Thyroid gland (tissue), 4 donors: ENCODE measurements at regions not wholly inside any gene's neighbourhood (a gene's known extent, or its start where the extent isn't known, plus 50 kb on each side); places are given as distances from the start of the nearest gene placed in this dataset.

Source experiments
- POLR2A ChIP-seq, 2 donors: fragments of 450-650 bp; IDR thresholded peaks; one replicate each; pipeline ENCODE4 v1.6.1; 2017; ENCODE audit warnings: antibody characterized with exemption in 2 of 2, mild to moderate bottlenecking in 2 of 2, moderate library complexity in 1 of 2
- TF ChIP-seq, protein P1 (sequence below), 6 experiments: fragments of 200-600 bp in 3 of 6; fragments of 450-650 bp in 3 of 6; sonication (generic) in 3 of 6; IDR thresholded peaks; one replicate each; pipeline ENCODE4 v1.5.1; 2016 to 2019; ENCODE audit warnings: antibody characterized with exemption in 6 of 6, mild to moderate bottlenecking in 2 of 6, inconsistent platforms in 1 of 6, moderate library complexity in 1 of 6

DNA sequence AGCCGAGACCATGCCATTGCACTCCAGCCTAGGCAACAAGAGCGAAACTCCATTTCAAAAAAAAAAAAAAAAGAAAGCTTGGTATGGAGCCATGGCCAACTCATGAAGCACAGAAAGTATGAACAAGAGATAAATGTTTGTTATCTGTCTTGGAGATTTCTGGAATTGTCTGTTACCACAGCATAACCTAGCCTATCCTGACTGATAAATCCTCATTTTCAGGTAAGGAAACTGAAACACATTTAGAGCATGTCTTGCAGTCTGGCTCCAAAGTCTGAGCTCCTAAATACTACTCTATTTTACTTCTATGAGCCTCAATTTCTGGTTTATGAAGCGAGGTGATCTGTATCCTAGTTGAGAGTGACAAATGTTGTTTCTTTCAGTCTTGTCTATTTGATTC lies 68.3 kb upstream of the SLC44A1 start:
- TF ChIP-seq, protein P1, sequence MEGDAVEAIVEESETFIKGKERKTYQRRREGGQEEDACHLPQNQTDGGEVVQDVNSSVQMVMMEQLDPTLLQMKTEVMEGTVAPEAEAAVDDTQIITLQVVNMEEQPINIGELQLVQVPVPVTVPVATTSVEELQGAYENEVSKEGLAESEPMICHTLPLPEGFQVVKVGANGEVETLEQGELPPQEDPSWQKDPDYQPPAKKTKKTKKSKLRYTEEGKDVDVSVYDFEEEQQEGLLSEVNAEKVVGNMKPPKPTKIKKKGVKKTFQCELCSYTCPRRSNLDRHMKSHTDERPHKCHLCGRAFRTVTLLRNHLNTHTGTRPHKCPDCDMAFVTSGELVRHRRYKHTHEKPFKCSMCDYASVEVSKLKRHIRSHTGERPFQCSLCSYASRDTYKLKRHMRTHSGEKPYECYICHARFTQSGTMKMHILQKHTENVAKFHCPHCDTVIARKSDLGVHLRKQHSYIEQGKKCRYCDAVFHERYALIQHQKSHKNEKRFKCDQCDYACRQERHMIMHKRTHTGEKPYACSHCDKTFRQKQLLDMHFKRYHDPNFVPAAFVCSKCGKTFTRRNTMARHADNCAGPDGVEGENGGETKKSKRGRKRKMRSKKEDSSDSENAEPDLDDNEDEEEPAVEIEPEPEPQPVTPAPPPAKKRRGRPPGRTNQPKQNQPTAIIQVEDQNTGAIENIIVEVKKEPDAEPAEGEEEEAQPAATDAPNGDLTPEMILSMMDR (IDR thresholded peaks at IDR 0.05): no peak
- no peak for TF ChIP-seq POLR2A (IDR thresholded peaks at IDR 0.05)
